Progenitor cell of endocrine pancreas (in vitro differentiated cells): ENCODE measurements at regions not wholly inside any gene's neighbourhood (a gene's known extent, or its start where the extent isn't known, plus 50 kb on each side); places are given as distances from the start of the nearest gene placed in this dataset.
A peak's percentile ranks its signal among the peaks of the same experiment; 100 is the strongest.

Experiments used
- DNase-seq: peaks from one replicate; pipeline ENCODE4 v3.0.0; 2021; ENCODE audit warnings: low spot score; ENCODE audit not compliant: unreplicated experiment
- H3K27ac Mint-ChIP-seq: 2 replicates; pipeline ENCODE4 v1.8.0; 2021; ENCODE audit warnings: mild to moderate bottlenecking, moderate library complexity, mixed read lengths
- H3K27me3 Mint-ChIP-seq: 2 replicates; pipeline ENCODE4 v1.8.0; 2021; ENCODE audit warnings: mixed read lengths
- H3K36me3 Mint-ChIP-seq: 2 replicates; pipeline ENCODE4 v1.8.0; 2022; ENCODE audit warnings: mixed read lengths; ENCODE audit not compliant: insufficient read depth
- H3K4me1 Mint-ChIP-seq: 2 replicates; pipeline ENCODE4 v1.8.0; 2021; ENCODE audit warnings: low read depth, mixed read lengths
- H3K4me3 Mint-ChIP-seq: 2 replicates; pipeline ENCODE4 v1.8.0; 2021; ENCODE audit warnings: low read depth, mild to moderate bottlenecking, moderate library complexity, mixed read lengths
- H3K9me3 Mint-ChIP-seq: 2 replicates; pipeline ENCODE4 v1.8.0; 2021; ENCODE audit warnings: low read depth, mixed read lengths
- CTCF ChIP-seq: fragments of 200-600 bp; sonication (generic); IDR thresholded peaks from one replicate; pipeline ENCODE4 v1.5.0; 2021; ENCODE audit warnings: antibody characterized with exemption, mild to moderate bottlenecking; ENCODE audit not compliant: unreplicated experiment

- TF ChIP-seq CTCF, result no peak
- peaks cover 20% of the 10 kb centered on the region for H3K4me1 Mint-ChIP-seq
- no peaks in the 10 kb centered on the region for H3K27me3 Mint-ChIP-seq
- no peaks in the 10 kb centered on the region for H3K9me3 Mint-ChIP-seq
- H3K27ac Mint-ChIP-seq, result no peak overlapping the region
- H3K4me3 Mint-ChIP-seq, result no peak overlapping the region
- H3K36me3 Mint-ChIP-seq, result no peaks in the 10 kb centered on the region
- no peak for DNase-seq
Observed at GRCh38 chr14:49367696-49368095, 218.5 kb downstream of the RPS29 start.

- DNase-seq, result no peak
- no peaks in the 10 kb centered on the region for H3K27me3 Mint-ChIP-seq
- no peaks in the 10 kb centered on the region for H3K36me3 Mint-ChIP-seq
- no peak for TF ChIP-seq CTCF
- H3K9me3 Mint-ChIP-seq, result no peaks in the 10 kb centered on the region
- peaks cover 20% of the 10 kb centered on the region for H3K4me1 Mint-ChIP-seq
- no peak overlapping the region for H3K27ac Mint-ChIP-seq
- H3K4me3 Mint-ChIP-seq, result no peak overlapping the region
Observed at GRCh38 chr14:49366416-49366815, 219.8 kb downstream of the RPS29 start.

GRCh38 chr14:49364752-49365117, 221.4 kb downstream of the RPS29 start:
- H3K36me3 Mint-ChIP-seq, result peaks cover 2% of the 10 kb centered on the region
- H3K4me1 Mint-ChIP-seq, result peaks cover 20% of the 10 kb centered on the region
- H3K9me3 Mint-ChIP-seq, result peaks cover 8% of the 10 kb centered on the region
- no peak overlapping the region for H3K4me3 Mint-ChIP-seq
- H3K27me3 Mint-ChIP-seq, result no peaks in the 10 kb centered on the region
- H3K27ac Mint-ChIP-seq, result no peak overlapping the region
- DNase-seq, result no peak
- no peak for TF ChIP-seq CTCF

GRCh38 chr14:49363821-49364751, 222.1 kb downstream of the RPS29 start:
- H3K27me3 Mint-ChIP-seq, result no peaks in the 10 kb centered on the region
- H3K27ac Mint-ChIP-seq, result peak overlapping the region; percentile 21
- peaks cover 2% of the 10 kb centered on the region for H3K36me3 Mint-ChIP-seq
- peaks cover 15% of the 10 kb centered on the region for H3K9me3 Mint-ChIP-seq
- no peak for DNase-seq
- H3K4me3 Mint-ChIP-seq, result peak overlapping the region; percentile 27
- H3K4me1 Mint-ChIP-seq, result peaks cover 20% of the 10 kb centered on the region
- TF ChIP-seq CTCF, result no peak

GRCh38 chr14:49362916-49363315, 223.3 kb downstream of the RPS29 start:
- no peak overlapping the region for H3K27ac Mint-ChIP-seq

More at GRCh38 chr14:49362916-49363315, 223.3 kb downstream of the RPS29 start:
- peaks cover 2% of the 10 kb centered on the region for H3K36me3 Mint-ChIP-seq
- TF ChIP-seq CTCF, result no peak
- DNase-seq, result no peak
- H3K27me3 Mint-ChIP-seq, result no peaks in the 10 kb centered on the region
- no peak overlapping the region for H3K4me3 Mint-ChIP-seq
- H3K9me3 Mint-ChIP-seq, result peaks cover 17% of the 10 kb centered on the region
- H3K4me1 Mint-ChIP-seq, result peaks cover 20% of the 10 kb centered on the region
